ENCODE measurements at regions not wholly inside any gene's neighbourhood (a gene's known extent, or its start where the extent isn't known, plus 50 kb on each side); places are given as distances from the start of the nearest gene placed in this dataset.

- TF ChIP-seq CEBPB (IDR thresholded peaks at IDR 0.05; ENCODE audit: low read depth, low read length) (no peak), CTCF (conservative IDR thresholded peaks at IDR 0.05; ENCODE audit: low read depth, low read length) (no peak), MAFK (IDR thresholded peaks at IDR 0.05; ENCODE audit: low read depth, low read length) (no peak), SMC3 (IDR thresholded peaks at IDR 0.05; ENCODE audit: low read depth, low read length) (no peak), POLR2A (IDR thresholded peaks at IDR 0.05; ENCODE audit: low read depth, low read length) (no peak), ELK1 (IDR thresholded peaks at IDR 0.05; ENCODE audit: borderline replicate concordance, low read depth, low read length) (no peak), RCOR1 (IDR thresholded peaks at IDR 0.05; ENCODE audit: insufficient replicate concordance, low read length) (no peak), USF2 (IDR thresholded peaks at IDR 0.05; ENCODE audit: low read depth, low read length) (no peak), MAZ (IDR thresholded peaks at IDR 0.05; ENCODE audit: borderline replicate concordance, low read depth, low read length) (no peak), MXI1 (IDR thresholded peaks at IDR 0.05; ENCODE audit: borderline replicate concordance, low read depth, low read length) (no peak), FOS (IDR thresholded peaks at IDR 0.05; ENCODE audit: low read depth, low read length) (no peak), RAD21 (IDR thresholded peaks at IDR 0.05; ENCODE audit: low read length) (no peak), RFX5 (IDR thresholded peaks at IDR 0.05; ENCODE audit: low read depth, low read length) (no peak)
Measured at GRCh38 chr15:93520206-93520605, 431.2 kb upstream of the RGMA start.
